ENCODE measurements at regions not wholly inside any gene's neighbourhood (a gene's known extent, or its start where the extent isn't known, plus 50 kb on each side); places are given as distances from the start of the nearest gene placed in this dataset.
A peak's percentile ranks its signal among the peaks of the same experiment; 100 is the strongest.

DNA sequence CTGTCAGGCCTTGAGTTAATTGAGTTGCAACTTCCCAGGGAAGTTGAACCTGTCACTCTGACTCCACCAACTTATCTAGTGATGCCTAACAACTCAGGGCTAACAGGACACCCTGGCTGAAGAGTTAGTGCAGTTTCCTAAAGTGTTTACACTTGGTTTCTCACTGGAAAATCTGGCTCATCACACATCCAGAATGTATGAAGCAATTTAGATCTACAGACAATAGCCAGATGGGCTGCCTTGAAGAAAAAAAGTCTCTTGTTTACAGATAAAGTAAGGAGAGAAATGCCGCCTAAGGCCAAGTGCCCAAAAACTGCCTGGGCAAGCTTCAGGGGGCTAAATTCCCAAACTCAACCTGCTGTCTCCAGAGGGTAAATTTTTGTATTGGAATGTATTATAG is 446.3 kb upstream of the NCAM2 start:
- TF ChIP-seq, protein P1, sequence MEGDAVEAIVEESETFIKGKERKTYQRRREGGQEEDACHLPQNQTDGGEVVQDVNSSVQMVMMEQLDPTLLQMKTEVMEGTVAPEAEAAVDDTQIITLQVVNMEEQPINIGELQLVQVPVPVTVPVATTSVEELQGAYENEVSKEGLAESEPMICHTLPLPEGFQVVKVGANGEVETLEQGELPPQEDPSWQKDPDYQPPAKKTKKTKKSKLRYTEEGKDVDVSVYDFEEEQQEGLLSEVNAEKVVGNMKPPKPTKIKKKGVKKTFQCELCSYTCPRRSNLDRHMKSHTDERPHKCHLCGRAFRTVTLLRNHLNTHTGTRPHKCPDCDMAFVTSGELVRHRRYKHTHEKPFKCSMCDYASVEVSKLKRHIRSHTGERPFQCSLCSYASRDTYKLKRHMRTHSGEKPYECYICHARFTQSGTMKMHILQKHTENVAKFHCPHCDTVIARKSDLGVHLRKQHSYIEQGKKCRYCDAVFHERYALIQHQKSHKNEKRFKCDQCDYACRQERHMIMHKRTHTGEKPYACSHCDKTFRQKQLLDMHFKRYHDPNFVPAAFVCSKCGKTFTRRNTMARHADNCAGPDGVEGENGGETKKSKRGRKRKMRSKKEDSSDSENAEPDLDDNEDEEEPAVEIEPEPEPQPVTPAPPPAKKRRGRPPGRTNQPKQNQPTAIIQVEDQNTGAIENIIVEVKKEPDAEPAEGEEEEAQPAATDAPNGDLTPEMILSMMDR (conservative IDR thresholded peaks at IDR 0.05): no peak
- no peak overlapping the region for H3K27ac ChIP-seq

DNA sequence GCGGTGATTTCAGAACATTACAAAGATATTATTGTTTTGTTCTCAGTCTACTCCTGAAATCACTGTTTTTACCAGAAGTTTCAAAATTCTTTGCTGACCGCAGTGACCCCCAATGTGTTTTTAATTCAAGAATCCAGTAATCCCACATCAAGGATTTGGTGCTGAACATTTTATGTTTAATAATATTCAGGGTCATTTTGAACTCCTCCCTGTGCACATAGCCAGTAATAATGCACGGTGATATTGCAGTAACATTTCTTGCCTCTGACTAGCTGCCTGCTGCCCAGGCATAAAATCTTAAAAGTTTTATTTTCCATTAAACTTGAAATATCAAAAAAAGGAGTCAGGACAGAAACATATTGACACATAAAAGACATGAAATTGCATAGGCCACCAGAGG is 443.4 kb upstream of the NCAM2 start:
- TF ChIP-seq, protein P1 (conservative IDR thresholded peaks at IDR 0.05): no peak
- no peak overlapping the region for H3K27ac ChIP-seq

DNA sequence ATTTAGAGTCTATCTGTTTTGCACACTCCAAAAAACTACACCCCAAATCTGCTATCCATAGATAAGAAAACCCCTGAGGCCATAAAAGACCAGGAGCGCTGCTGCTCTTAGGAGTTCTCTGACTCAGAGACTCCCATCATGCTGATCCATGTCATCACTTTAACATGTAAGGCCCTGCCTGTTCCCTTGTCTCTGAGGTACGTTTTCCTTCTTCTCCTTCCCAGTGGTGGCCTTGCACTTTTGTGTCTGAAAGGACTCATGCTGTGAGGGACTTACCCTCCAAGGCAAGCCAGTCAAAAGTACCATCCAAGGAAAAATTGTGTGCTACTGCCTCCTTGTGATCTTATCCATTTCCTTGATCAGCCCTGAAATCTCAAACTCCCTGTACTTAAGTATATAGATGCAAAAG is 427.4 kb upstream of the NCAM2 start:
- H3K27ac ChIP-seq: no peak overlapping the region
- TF ChIP-seq, protein P1 (conservative IDR thresholded peaks at IDR 0.05): peak; percentile 62

DNA sequence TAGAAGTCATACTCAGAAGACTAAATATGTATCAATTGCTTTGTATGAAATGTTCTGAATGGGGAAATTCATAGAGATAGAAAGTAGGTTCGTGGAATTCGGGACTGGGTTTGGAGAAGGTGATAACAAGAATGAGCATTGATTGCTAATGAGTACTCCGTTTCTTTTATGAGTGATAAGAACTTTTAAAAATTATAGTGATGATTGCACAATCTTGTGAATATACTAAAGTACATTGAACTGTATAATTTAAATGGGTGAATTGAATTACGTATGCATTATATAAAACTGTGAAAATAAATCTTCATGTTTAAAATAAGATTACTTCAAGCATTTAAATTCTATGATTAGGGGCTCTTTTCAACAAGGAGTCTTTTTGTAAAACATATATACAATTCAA is 425.6 kb upstream of the NCAM2 start:
- H3K27ac ChIP-seq: no peak overlapping the region
- TF ChIP-seq, protein P1 (conservative IDR thresholded peaks at IDR 0.05): no peak

DNA sequence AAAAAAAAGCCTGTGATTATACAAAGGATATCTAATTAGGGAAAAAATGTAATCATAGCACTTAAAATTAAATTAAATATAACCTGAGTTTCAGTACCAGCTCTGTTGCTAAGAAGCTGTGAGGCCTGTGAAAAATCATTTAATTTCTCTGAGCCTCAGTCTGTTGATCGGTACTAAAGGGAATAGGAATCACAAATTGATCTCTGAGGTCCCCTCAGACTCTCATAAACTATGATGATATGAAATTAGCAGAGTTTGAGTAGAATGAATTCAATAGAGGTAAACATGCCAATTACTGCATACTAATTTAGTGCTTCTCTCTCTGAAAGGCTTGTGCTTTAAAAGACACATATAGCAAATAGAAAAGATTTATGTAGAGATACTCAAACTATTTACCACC is 416.8 kb upstream of the NCAM2 start:
- H3K27ac ChIP-seq: no peak overlapping the region
- TF ChIP-seq, protein P1 (conservative IDR thresholded peaks at IDR 0.05): no peak

DNA sequence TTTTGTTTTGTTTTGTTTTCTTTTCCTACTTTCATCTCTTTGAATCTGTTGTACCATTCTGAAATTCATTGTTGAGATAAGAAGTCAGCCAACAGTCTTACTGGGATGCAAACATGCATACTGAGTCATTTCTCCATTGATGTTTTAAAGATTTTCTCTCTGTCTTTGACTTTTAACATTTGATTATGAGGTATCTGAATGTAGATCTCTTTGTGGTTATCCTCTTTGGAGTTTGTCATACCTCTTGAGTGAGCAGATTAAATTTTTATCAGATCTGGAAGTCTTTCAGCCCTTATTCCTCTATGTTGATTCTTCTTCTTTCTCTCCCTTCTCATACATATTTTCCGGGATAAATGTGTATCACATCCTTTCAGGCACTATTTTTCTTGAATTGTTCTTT is 406.9 kb upstream of the NCAM2 start:
- TF ChIP-seq, protein P1 (conservative IDR thresholded peaks at IDR 0.05): no peak
- H3K27ac ChIP-seq: no peak overlapping the region

DNA sequence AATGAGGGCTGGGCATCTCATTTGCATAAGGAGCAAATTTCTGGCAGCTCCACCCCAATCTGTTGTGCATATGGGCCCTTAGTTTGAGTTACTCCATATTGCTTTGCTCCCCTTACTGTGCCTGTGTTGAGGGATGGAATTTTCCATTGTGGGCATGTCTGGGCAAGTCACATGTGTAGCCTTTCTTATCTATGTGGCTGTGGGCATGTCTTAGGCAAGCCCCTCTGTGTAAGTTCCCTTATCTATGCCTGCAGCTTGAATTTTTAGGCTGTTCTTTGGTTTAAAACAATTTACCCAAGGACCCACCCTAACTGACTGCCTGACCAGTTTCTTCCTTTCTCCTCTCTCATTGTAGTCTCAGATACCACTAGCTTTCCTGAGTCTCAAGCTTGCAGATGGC is 405.7 kb upstream of the NCAM2 start:
- TF ChIP-seq, protein P1 (conservative IDR thresholded peaks at IDR 0.05): no peak
- H3K27ac ChIP-seq: no peak overlapping the region

DNA sequence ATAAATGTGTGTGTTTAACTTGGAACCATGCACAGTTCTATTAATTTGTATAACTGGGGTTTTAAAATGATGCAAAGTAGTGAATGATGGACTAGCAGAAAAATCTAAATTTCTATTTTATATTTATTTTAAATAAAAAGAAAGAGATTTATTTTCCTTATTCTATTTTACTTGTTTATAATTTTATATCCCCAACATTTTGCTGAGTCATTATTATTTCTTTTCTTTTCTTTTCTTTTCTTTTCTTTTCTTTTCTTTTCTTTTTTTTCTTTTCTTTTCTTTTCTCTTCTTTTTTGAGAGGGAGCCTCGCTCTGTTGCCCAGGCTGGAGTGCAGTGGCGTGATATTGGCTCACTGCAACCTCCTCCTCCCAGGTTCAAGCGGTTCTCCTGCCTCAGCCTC is 395.0 kb upstream of the NCAM2 start:
- TF ChIP-seq, protein P1 (conservative IDR thresholded peaks at IDR 0.05): no peak

More for the DNA sequence above, 395.0 kb upstream of the NCAM2 start:
- no peak overlapping the region for H3K27ac ChIP-seq

All from VCaP (cell line).